ENCODE measurements at regions not wholly inside any gene's neighbourhood (a gene's known extent, or its start where the extent isn't known, plus 50 kb on each side); places are given as distances from the start of the nearest gene placed in this dataset.

- Histone ChIP-seq H3K9me3 (no peaks in the 10 kb centered on the region), H3K36me3 (no peaks in the 10 kb centered on the region), H3K27ac (no peak overlapping the region), H3K27me3 (no peaks in the 10 kb centered on the region), H3K4me1 (no peaks in the 10 kb centered on the region), H3K4me3 (no peak overlapping the region)
- TF ChIP-seq CTCF (IDR thresholded peaks at IDR 0.05): no peak
- DNase-seq: no peak
- ATAC-seq: no peak
- intact Hi-C loops (cut with DNase I): no loop called here
Observed at GRCh38 chr3:164883171-164883570, 195.1 kb downstream of the SI start.

GRCh38 chr3:164879201-164879600 is 199.1 kb downstream of the SI start:
- no peaks in the 10 kb centered on the region for H3K27me3 ChIP-seq
- DNase-seq (no peak), ATAC-seq (no peak)
- no peak overlapping the region for H3K27ac ChIP-seq
- H3K4me3 ChIP-seq: no peak overlapping the region
- intact Hi-C loops (cut with DNase I): no loop called here
- H3K4me1 ChIP-seq: no peaks in the 10 kb centered on the region
- TF ChIP-seq CTCF (IDR thresholded peaks at IDR 0.05): no peak
- H3K36me3 ChIP-seq: no peaks in the 10 kb centered on the region
- H3K9me3 ChIP-seq: no peaks in the 10 kb centered on the region

- intact Hi-C loops (cut with DNase I): no loop called here
- Histone ChIP-seq H3K9me3 (no peaks in the 10 kb centered on the region), H3K27me3 (no peaks in the 10 kb centered on the region), H3K4me1 (no peaks in the 10 kb centered on the region), H3K4me3 (no peak overlapping the region), H3K36me3 (no peaks in the 10 kb centered on the region), H3K27ac (no peak overlapping the region)
- no peak for DNase-seq
- ATAC-seq: no peak
- TF ChIP-seq CTCF (IDR thresholded peaks at IDR 0.05): no peak
Observed at GRCh38 chr3:164864454-164864853, 213.8 kb downstream of the SI start.

- no peaks in the 10 kb centered on the region for H3K4me1 ChIP-seq
- no peaks in the 10 kb centered on the region for H3K27me3 ChIP-seq
- intact Hi-C loops (cut with DNase I): no loop called here
- H3K9me3 ChIP-seq: no peaks in the 10 kb centered on the region
- TF ChIP-seq CTCF (IDR thresholded peaks at IDR 0.05): no peak
- DNase-seq (no peak), ATAC-seq (no peak)
- H3K4me3 ChIP-seq: no peak overlapping the region
- no peak overlapping the region for H3K27ac ChIP-seq
- H3K36me3 ChIP-seq: no peaks in the 10 kb centered on the region
Observed at GRCh38 chr3:164852866-164853265, 225.4 kb downstream of the SI start.

- no peaks in the 10 kb centered on the region for H3K4me1 ChIP-seq
- no peaks in the 10 kb centered on the region for H3K36me3 ChIP-seq
- H3K4me3 ChIP-seq: no peak overlapping the region
- H3K9me3 ChIP-seq: no peaks in the 10 kb centered on the region
- H3K27me3 ChIP-seq: no peaks in the 10 kb centered on the region
- no peak for ATAC-seq
- H3K27ac ChIP-seq: no peak overlapping the region
- intact Hi-C loops (cut with DNase I): no loop called here
- DNase-seq: no peak
- TF ChIP-seq CTCF (IDR thresholded peaks at IDR 0.05): no peak
Observed at GRCh38 chr3:164851905-164852304, 226.4 kb downstream of the SI start.

- DNase-seq (no peak), ATAC-seq (no peak)
- intact Hi-C loops (cut with DNase I): no loop called here
- H3K27me3 ChIP-seq: no peaks in the 10 kb centered on the region
- no peak for TF ChIP-seq CTCF (IDR thresholded peaks at IDR 0.05)
- H3K27ac ChIP-seq: no peak overlapping the region
- H3K36me3 ChIP-seq: no peaks in the 10 kb centered on the region
- H3K4me1 ChIP-seq: no peaks in the 10 kb centered on the region
- no peaks in the 10 kb centered on the region for H3K9me3 ChIP-seq
- H3K4me3 ChIP-seq: no peak overlapping the region
Observed at GRCh38 chr3:164851204-164851603, 227.1 kb downstream of the SI start.

Measured in upper lobe of right lung (tissue), 1 donor.